HUES6 (cell line): ENCODE measurements at regions not wholly inside any gene's neighbourhood (a gene's known extent, or its start where the extent isn't known, plus 50 kb on each side); places are given as distances from the start of the nearest gene placed in this dataset.

Experiments used
- H3K27ac ChIP-seq: 2 replicates; pipeline ENCODE4 v1.7.0; 2013; ENCODE audit warnings: low read depth, mild to moderate bottlenecking, low read length, inconsistent platforms
- H3K27me3 ChIP-seq: 2 replicates; pipeline ENCODE4 v1.6.1; 2013; ENCODE audit warnings: low read length; ENCODE audit not compliant: control insufficient read depth, insufficient read depth
- H3K36me3 ChIP-seq: 2 replicates; pipeline ENCODE4 v1.6.1; 2013; ENCODE audit warnings: low read length; ENCODE audit not compliant: control insufficient read depth, insufficient read depth
- H3K4me1 ChIP-seq: 2 replicates; pipeline ENCODE4 v1.6.1; 2013; ENCODE audit warnings: low read length; ENCODE audit not compliant: control insufficient read depth, insufficient read depth
- H3K4me3 ChIP-seq: 2 replicates; pipeline ENCODE4 v1.5.1; 2013; ENCODE audit warnings: low read depth, low read length
- H3K9ac ChIP-seq: one replicate; pipeline ENCODE4 v1.6.1; 2013; ENCODE audit warnings: mild to moderate bottlenecking, low read length
- H3K9me3 ChIP-seq: 2 replicates; pipeline ENCODE4 v1.6.1; 2013; ENCODE audit warnings: low read depth, low read length; ENCODE audit not compliant: control insufficient read depth, insufficient read depth

GRCh38 chr4:117610706-117611308 is 423.5 kb upstream of the NDST3 start:
- Histone ChIP-seq H3K27ac (no peak overlapping the region), H3K9me3 (0 out of 2 replicates have a peak, but pooled peaks cover 2% of the 10 kb centered on the region), H3K36me3 (no peaks in the 10 kb centered on the region), H3K27me3 (no peaks in the 10 kb centered on the region), H3K4me1 (no peaks in the 10 kb centered on the region), H3K9ac (no peak overlapping the region), H3K4me3 (no peak overlapping the region)

DNA sequence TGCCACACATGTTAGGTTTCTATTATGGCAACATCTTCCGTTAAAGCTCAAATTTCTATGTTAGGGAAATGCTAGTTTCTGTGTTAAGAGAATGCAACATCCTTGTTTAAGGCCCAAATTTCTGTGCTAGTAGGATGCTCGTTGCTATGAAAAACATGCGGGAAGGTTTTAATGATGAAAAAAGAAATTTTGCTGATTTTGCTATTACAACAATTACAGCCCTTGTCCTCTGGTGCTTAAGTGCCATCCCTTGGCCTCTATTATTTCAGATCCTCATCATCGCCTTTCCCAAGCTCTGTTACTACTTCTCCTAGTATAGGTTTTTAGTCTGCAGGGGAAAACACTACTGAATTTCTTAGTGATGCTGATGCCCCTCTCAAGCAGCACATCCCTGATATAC is 412.6 kb upstream of the NDST3 start:
- H3K4me1 ChIP-seq: no peaks in the 10 kb centered on the region
- H3K4me3 ChIP-seq: no peak overlapping the region
- H3K9ac ChIP-seq: no peak overlapping the region
- H3K27ac ChIP-seq: no peak overlapping the region
- no peaks in the 10 kb centered on the region for H3K9me3 ChIP-seq
- H3K27me3 ChIP-seq: no peaks in the 10 kb centered on the region
- H3K36me3 ChIP-seq: no peaks in the 10 kb centered on the region

- Histone ChIP-seq H3K9me3 (no peaks in the 10 kb centered on the region), H3K4me3 (no peak overlapping the region), H3K4me1 (no peaks in the 10 kb centered on the region), H3K27me3 (no peaks in the 10 kb centered on the region), H3K9ac (no peak overlapping the region), H3K27ac (no peak overlapping the region), H3K36me3 (no peaks in the 10 kb centered on the region)
Observed at GRCh38 chr4:117623326-117623725, 411.0 kb upstream of the NDST3 start.

DNA sequence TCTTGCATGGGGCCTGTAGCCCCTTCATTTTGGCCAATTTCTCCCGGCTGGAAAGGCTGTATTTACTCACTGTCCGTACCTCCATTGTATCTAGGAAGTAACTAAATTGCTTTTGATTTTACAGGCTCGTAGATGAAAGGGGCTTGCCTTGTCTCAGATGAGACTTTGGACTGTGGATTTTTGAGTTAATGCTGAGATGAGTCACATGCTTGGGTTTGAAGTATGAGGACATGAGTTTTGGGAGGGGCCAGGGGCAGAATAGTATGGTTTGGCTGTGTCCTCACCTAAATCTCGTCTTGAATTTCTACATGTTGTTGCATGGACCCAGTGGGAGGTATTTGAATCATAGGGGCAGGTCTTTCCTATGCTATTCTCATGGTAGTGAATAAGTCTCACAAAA is 407.6 kb upstream of the NDST3 start:
- Histone ChIP-seq H3K27me3 (no peaks in the 10 kb centered on the region), H3K9ac (no peak overlapping the region), H3K4me3 (no peak overlapping the region), H3K9me3 (no peaks in the 10 kb centered on the region), H3K4me1 (no peaks in the 10 kb centered on the region), H3K27ac (no peak overlapping the region), H3K36me3 (no peaks in the 10 kb centered on the region)

DNA sequence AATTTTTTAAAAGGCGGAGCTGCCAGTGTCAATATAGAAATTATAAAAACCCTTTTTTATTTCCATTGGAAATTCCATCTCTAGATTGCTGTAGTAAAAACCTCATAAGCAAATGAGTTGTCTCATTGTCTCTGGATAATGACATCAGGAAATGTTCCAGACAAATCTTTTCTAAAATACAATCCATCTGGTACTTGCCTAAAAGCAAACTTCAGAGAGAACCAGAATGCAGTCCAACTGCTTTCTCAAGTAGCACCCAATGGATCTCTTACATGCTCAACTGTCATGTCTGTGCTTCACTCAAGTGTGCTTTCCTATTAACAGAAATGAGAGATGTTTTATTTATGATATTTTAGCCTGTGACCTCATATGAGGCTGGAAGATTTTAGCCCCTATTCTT is 399.6 kb upstream of the NDST3 start:
- Histone ChIP-seq H3K9me3 (no peaks in the 10 kb centered on the region), H3K27me3 (no peaks in the 10 kb centered on the region), H3K36me3 (no peaks in the 10 kb centered on the region), H3K27ac (no peak overlapping the region), H3K4me3 (no peak overlapping the region), H3K4me1 (no peaks in the 10 kb centered on the region), H3K9ac (no peak overlapping the region)

DNA sequence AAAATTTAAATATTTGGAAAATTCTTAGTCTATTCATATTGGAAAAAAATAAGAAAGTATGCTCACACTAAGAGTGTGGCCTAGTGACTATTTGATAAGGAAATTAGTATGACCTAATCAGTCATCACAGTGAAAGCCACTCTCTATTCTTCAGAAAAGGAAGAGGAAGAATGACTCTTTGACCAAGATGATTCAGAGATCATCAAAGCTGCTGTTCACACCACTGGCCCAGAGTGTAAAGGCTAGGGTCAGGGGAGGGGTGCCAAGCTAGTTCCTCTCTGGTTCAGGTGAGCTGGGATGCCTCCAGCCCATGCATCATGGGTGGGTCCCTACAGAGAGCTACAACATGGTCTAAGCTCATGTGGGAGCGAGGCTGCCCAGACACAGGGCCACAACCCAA is 396.9 kb upstream of the NDST3 start:
- Histone ChIP-seq H3K27me3 (no peaks in the 10 kb centered on the region), H3K9ac (no peak overlapping the region), H3K9me3 (no peaks in the 10 kb centered on the region), H3K4me3 (no peak overlapping the region), H3K4me1 (no peaks in the 10 kb centered on the region), H3K27ac (no peak overlapping the region), H3K36me3 (no peaks in the 10 kb centered on the region)

GRCh38 chr4:117640836-117641235 is 393.4 kb upstream of the NDST3 start:
- Histone ChIP-seq H3K36me3 (no peaks in the 10 kb centered on the region), H3K4me1 (no peaks in the 10 kb centered on the region), H3K9ac (no peak overlapping the region), H3K27me3 (no peaks in the 10 kb centered on the region), H3K4me3 (no peak overlapping the region), H3K9me3 (no peaks in the 10 kb centered on the region), H3K27ac (no peak overlapping the region)

GRCh38 chr4:117641519-117641918 is 392.8 kb upstream of the NDST3 start:
- H3K9me3 ChIP-seq: no peaks in the 10 kb centered on the region
- H3K4me1 ChIP-seq: no peaks in the 10 kb centered on the region
- no peak overlapping the region for H3K9ac ChIP-seq
- no peak overlapping the region for H3K27ac ChIP-seq
- H3K4me3 ChIP-seq: no peak overlapping the region
- H3K36me3 ChIP-seq: no peaks in the 10 kb centered on the region
- H3K27me3 ChIP-seq: no peaks in the 10 kb centered on the region

DNA sequence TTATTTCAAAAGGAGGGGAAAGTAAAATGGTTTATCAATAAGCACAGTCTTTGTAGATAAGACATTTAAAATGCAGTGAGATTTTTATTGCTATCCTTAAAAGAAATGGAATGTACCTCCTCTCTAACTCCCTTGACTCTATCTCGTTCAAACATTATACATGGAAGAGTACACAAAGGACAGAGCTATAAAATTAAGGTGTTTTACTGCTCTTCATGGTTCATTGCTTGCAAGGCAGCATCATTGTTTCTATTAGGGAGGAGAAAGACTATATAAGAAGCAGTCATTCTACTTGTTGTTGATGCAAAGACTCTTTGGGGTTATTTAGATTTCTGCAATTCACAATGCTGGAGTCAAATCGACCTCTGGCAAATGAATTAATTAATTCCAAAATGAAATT is 380.2 kb upstream of the NDST3 start:
- Histone ChIP-seq H3K9me3 (no peaks in the 10 kb centered on the region), H3K27ac (no peak overlapping the region), H3K36me3 (no peaks in the 10 kb centered on the region), H3K4me1 (no peaks in the 10 kb centered on the region), H3K9ac (no peak overlapping the region), H3K27me3 (no peaks in the 10 kb centered on the region), H3K4me3 (no peak overlapping the region)

- Histone ChIP-seq H3K9ac (no peak overlapping the region), H3K27ac (no peak overlapping the region), H3K4me1 (no peaks in the 10 kb centered on the region), H3K9me3 (no peaks in the 10 kb centered on the region), H3K4me3 (no peak overlapping the region), H3K27me3 (no peaks in the 10 kb centered on the region), H3K36me3 (no peaks in the 10 kb centered on the region)
Observed at GRCh38 chr4:117660668-117661067, 373.6 kb upstream of the NDST3 start.

DNA sequence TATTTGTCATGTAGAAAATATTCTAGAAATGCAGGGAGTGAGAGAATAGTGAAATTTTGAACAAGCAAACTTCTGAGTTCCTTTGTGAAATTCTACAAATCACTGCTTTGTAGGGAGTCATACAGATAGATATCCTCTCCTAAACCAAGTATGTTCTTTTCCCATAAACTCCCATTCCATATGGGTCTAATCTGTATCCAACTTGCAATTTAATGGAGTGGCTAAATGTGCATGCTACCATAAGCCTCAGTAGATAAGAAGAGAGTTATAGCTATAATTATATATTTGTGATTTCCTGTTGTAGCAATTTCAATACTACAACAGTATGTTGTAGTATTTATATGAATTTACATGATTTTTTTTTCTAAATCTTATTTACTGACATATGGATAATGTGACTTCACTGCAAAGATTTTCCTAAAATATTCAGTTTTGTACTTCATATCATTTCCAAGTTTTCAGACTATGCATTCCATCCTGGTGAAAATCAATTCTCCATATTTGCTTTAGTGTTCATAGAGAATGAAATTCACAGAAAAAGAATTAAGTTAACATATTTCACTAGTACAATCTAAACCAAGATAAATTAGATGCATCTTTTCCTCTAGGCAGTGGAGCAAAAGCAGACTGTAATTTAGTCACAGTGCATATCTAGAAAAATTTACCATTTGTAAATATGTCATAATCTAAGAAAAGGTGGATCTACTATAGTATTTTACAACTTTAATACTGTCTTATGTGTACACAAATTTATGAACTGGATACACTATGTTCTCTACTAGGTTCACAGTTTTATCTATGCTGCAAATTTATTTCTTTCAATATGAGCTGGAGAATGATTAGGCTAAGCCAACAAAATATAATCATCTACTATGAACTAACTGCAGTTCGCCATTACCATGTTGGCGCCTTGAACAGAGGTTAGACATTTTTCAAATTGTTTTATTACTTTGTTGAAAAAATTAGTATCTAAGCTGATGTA is 372.9 kb upstream of the NDST3 start:
- H3K9ac ChIP-seq: no peak overlapping the region
- H3K36me3 ChIP-seq: no peaks in the 10 kb centered on the region
- H3K27me3 ChIP-seq: no peaks in the 10 kb centered on the region
- no peak overlapping the region for H3K4me3 ChIP-seq
- no peaks in the 10 kb centered on the region for H3K4me1 ChIP-seq
- H3K9me3 ChIP-seq: no peaks in the 10 kb centered on the region
- no peak overlapping the region for H3K27ac ChIP-seq
